ENCODE measurements at regions not wholly inside any gene's neighbourhood (a gene's known extent, or its start where the extent isn't known, plus 50 kb on each side); places are given as distances from the start of the nearest gene placed in this dataset.

DNA sequence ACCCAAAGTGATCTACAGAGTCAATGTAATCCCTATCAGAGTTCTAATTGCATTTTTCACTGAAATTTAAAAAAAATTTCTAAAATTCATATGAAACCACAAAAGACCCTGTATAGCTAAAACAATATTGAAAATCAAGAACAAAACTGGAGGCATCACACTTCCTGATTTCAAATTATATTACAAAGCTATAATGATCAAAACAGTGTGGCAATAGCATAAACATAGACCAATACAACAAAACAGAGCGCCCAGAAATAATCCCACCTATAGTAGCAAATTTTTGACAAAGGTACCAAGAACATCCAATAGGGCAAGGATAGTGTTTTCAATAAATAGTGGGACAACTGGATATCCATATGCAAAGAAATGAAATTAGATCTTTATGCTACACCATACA, 59.4 kb upstream of the PRKG2 start:
- no peak for TF ChIP-seq CTCF (IDR thresholded peaks at IDR 0.05; ENCODE audit: low read length)
- TF ChIP-seq EZH2 (optimal IDR thresholded peaks at IDR 0.05; ENCODE audit: low read depth, low read length) = no peak
- TF ChIP-seq EZH2phosphoT487 (IDR thresholded peaks at IDR 0.05; ENCODE audit: low read length) = no peak

Measured in MM.1S (cell line).